Femur (tissue), 1 donor: ENCODE measurements at regions not wholly inside any gene's neighbourhood (a gene's known extent, or its start where the extent isn't known, plus 50 kb on each side); places are given as distances from the start of the nearest gene placed in this dataset.

Source experiments
- DNase-seq: peaks from one replicate; pipeline ENCODE4 v3.0.0-alpha.2; 2017

DNA sequence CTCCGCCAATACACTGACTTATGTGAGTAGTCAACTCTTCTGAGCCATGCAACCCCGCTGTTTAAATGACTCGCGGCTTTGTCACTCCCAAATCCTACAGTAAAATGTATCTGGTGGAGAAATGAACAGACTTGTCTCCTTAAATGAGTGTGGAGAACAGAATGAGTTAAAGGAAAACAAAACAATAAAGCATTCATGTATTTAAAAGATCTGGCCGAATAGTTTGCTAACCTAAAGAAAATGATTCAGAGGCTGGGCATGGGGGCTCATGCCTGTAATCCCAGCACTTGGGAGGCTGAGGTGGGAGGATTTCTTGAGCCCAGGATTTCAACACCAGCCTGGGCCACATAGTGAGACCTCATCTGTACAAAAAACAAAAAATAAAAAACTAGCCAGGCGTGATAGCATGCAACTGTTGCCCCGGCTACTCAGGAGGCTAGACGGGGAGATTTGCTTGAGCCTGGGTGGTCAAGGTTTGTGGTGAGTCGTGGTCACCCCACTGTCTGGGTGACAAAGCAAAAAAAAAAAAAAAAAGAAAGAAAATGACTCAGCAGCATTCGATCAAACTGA lies 86.5 kb upstream of the PFKP start:
- DNase-seq: no peak

DNA sequence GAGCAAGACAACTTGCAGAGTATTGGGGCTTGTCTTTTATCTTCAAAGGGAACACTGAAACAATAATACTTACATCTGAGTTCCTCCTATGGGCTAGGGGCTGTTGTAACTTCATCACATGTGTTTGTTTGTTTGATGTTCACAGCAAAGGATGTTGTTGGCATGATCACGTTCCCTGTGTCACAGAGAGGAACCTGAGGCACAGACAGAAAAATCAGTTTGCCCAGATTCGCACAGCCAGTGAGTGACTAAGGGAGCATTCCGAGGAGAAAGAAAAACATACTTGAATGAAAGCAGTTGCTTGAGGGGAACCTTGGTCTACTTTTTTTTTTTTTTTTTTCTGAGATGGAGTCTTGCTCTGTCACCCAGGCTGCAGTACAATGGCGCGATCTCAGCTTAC lies 87.2 kb upstream of the PFKP start:
- no peak for DNase-seq

DNA sequence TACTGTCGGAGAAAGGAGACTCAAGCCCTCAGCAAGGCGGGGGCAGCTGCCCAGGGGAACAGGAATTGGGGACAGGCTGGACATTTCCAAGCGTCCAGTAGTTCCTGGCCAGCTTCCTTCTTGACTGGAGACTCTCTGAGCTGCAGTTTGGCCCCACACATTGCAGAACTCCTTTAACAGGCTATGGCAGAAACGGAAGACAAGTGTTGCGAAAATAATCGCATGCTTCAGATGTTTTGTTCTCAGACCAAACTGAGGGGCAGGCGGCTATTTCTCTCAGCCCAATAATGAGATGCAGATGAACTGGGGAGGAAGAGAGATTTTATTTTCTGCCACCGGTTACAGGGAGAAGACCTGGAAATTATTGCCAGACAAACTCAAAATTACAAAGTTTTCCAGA lies 88.0 kb upstream of the PFKP start:
- DNase-seq: peak; percentile 24

DNA sequence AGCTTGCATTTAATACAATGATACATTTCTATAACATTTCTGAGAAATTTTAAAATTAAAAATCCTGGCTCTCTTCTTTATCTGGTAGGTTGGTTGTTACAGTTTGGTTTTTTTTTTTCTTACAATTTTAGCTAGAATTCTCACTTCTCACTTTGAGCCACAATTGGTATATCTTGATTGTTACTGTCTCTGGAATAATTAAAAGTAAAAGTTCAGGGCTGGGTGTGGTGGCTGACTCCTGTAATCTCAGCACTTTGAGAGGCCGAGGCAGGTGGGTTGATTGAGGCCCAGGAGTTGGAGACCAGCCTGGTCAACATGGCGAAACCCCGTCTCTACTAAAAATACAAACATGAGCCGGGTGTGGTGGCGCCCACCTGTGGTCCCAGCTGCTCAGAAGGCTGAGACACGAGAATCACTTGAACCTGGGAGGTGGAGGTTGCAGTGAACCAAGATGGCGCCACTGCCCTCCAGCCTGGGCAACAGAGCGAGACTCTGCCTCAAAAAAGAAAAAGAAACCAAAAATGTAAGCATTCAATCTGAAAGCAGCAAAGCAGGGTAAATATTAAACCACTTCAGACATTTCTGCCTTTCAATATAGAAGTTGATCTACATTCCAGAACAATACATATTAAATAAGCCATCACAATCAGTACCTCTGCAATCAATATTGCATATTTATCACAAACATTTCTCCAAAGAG lies 88.6 kb upstream of the PFKP start:
- no peak for DNase-seq

- no peak for DNase-seq
These were observed 89.2 kb upstream of the PFKP start for GRCh38 chr10:2978111-2978510.

- DNase-seq: no peak
These were observed 92.7 kb upstream of the PFKP start for GRCh38 chr10:2974503-2975207.

DNA sequence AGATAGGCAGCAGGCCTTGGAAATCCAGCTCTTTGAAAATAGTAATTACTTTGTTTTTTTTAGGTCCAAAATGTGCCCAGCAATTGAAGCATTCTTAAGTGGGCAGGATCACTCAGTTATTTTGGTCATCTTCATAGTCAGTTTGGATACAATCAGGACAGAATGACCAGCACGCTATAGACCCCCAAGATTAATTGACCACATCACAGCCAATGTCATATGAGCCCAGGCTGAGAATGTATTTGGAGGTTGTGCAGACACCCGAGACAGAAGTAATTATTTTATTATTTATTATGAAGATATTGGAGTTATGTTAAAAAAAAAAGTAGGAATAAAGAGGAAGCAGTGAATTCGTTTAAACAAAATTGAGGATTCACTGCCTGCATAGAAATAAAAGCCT lies 93.3 kb upstream of the PFKP start:
- no peak for DNase-seq

DNA sequence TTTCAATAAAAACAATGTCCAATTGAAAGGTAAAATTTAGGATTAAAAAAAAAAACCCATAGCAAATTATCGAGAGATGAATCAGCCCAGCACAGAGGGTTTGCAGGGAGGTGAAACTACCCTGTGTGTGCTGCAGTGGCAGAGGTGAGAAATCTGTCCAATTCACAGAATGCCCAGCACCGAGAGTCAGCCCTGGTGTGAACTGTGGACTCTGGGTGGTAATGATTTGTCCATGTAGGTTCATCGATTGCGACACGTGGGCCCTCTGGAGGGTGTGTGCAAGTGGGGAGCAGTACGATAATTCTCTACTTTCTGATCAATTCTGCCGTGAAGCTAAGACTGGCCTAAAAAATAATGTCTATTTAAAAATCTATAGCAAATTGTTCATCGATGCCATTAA lies 94.5 kb upstream of the PFKP start:
- DNase-seq: no peak

- DNase-seq: no peak
These were observed 95.1 kb upstream of the PFKP start for GRCh38 chr10:2972216-2972615.

DNA sequence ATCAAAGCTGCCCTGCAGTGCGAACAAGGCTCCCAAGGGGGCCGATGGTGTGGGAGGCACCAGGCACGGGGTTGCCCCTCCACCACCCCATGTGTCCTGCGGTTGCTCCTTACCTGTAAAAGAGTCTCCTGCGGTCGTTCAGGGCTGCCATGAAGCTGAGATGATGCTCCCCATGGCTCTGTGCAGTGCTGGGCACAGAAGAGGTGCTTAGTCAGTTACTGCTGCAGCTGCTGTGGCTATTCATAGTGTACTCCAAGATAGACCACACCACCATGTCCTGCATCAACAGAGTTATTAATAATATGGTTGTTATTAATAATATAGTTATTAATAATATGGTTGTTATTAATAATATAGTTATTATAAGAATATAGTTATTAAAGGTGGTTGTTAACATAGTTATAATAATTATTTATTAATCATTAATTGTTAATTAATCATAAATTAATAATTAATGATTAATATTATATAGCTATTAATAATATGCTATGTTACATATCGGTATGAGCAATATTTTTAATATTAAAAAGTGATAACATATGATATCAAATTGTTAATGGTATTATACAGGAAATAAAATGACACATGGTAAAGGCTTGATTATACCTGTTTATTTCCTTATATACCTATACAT lies 97.0 kb upstream of the PFKP start:
- DNase-seq: no peak

DNA sequence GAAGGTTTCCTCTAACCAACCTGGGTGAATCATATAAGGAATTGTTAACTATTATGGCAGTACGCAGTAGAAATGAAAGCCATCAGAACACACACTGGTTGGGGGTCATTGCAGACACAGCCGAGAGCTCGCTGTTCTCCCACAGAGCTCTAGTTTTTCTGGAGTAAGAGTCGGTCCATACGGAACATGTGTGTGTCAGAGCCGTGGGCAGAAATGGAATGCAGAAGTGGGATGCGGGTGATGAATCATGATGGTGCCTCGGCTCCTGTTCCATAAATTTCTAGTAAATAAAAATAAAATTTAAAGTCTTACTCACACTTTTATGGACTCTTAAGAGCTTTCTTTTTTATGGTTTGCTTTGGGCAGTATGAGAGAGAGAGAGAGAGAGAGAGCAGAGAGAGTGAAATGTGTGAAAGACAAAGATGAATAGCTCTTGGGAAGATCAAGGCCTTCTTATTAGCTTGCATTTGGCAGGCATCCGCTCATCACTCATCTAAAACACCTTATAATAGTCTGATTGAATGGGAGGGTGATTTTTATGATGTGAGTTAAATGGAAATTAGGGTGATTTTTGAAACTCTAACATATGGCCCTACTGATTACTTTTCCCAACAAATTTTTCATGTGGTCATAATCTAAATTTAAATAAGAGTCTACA lies 98.8 kb upstream of the PFKP start:
- no peak for DNase-seq

- DNase-seq: no peak
These were observed 101.2 kb upstream of the PFKP start for GRCh38 chr10:2966134-2966533.

- no peak for DNase-seq
These were observed 102.6 kb upstream of the PFKP start for GRCh38 chr10:2964632-2965296.

DNA sequence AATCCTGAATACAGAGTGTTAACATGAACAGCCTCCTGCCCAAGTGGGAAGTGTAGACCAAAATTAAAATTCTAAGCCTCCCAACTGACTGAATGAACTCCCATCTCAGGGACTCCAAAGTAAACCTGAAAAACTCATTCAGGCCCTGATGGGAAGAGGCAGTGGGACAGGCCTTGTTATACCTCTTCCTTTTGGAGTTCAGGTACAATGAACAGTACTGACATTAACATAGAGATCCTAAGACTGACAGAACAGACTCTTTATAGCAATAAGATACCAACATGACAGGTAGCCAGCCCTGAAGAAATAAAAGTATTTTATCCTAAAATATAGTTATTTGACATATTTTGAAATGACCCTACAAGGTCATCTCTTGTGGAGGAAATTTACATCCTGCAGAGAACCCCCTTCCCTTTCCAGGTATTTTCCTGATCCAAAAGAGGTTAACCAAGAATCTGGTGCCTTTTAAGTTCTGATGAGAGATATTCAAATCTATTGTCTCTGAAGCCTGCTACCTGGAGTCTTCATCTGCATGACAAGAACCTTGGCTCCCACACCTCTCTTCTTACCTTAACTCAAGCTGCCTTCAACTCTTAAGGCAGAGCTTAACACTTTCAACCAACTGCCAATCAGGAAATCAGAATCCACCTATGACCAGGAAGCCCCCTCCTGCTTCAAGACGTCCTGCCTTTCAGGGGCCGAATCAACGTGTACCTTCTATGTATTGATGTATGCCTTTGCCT lies 103.3 kb upstream of the PFKP start:
- DNase-seq: no peak

DNA sequence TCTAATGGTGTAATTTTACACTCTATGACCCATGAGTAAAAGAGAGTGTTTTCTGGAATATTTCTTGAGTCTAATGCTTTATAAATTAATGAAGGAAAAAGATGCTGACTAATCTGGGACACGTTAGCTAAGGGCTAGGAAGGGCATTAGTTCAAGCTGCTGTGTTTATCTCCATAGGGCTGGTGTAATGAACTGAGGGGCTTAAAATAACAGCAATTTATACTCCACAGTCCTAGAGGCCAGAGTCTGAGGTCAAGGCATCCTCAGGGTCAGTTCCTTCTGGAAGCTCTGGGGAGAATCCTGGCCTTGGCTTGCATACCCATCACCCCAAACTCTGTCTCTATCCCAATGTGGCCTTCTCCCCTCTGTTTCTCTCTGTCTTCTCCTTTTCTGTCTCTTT lies 105.2 kb upstream of the PFKP start:
- DNase-seq: no peak

GRCh38 chr10:2958659-2959058 lies 108.7 kb upstream of the PFKP start:
- no peak for DNase-seq

GRCh38 chr10:2957785-2958184 lies 109.6 kb upstream of the PFKP start:
- DNase-seq: no peak

DNA sequence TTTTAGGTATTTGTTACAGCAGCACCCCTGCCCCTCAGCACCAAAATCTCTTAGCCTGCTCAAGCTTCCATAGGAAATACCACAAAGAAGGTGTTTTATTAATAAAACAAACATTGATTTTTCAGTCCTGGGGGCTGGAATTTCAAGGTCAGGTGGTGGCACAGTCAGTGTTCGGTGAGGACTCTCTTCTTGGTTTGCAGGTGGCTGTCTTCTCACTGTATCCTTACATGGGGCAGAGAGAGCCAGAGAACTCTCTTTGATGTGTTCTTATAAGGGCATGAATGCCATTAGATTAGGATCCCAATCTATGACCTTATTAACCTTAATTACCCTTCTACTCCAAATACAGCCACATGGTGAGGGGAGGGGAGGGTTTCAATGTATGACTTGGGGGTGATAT lies 112.3 kb upstream of the PFKP start:
- DNase-seq: no peak

GRCh38 chr10:2953495-2953894 lies 113.9 kb upstream of the PFKP start:
- DNase-seq: no peak

DNA sequence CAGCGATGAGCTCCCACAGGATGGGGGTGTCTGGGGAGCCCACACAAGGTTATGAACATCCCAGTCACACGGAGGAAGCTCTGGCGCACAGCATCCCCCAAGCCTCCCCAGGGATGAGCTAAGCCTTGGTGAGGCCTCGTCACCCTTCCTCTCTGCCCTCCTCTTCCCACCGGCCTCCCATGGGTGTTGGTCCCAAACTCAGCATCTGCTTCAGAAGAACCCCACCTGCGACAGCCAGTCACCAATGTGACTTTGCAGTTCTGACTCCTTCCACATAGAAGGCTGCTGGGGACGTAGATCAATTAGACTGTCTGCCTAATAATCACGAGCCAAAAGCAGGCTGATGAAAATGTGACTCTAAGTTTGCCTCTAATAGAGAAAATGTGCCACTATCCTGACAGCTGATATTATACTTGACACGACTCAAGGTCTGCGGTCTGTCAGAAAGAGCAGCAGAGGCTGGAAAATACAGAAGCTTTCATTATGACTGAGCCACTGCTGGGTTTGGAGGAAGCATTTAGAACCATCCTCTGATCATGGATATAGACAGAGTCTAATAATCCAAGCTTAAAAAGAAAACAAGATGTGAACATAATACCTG lies 116.0 kb upstream of the PFKP start:
- DNase-seq: no peak

DNA sequence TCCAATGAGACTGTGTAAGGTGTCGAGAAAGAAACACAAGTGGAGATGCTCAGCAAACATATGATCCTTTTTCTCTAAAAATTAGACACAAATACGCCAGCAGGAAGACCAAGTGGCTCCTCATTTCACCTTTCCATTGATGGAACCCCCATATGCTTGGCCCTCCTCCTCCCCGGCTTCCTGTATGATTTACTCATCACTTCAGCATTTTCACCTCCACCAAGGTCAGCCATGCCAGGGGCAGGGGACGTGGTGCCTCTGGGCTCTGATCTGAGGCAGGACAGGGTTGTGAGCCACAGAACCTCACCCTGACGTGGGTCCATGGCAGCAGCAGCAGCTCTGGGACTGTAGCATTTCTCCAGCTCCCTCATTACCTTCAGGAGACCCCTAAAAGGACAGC lies 116.8 kb upstream of the PFKP start:
- no peak for DNase-seq

GRCh38 chr10:2949948-2950354 lies 117.4 kb upstream of the PFKP start:
- DNase-seq: no peak
